Caki2 (cell line): ENCODE measurements at regions not wholly inside any gene's neighbourhood (a gene's known extent, or its start where the extent isn't known, plus 50 kb on each side); places are given as distances from the start of the nearest gene placed in this dataset.
A peak's percentile ranks its signal among the peaks of the same experiment; 100 is the strongest.
"Not testable (repeated sequence)": the region's sequence is repeated elsewhere in the genome, so short reads cannot be mapped to it uniquely, and the experiment has no call there.

ENCODE experiments used
- DNase-seq: peaks from one replicate; pipeline ENCODE4 v3.0.0-alpha.2; 2015; ENCODE audit warnings: low read depth
- in situ Hi-C: cut with HindIII; loops from 2 replicates; pipeline ENCODE4 v1.10.0; 2016; ENCODE audit warnings: low sequenced_read_pairs, low pct_unique_long_range_greater_than_20kb, mixed read lengths

DNA sequence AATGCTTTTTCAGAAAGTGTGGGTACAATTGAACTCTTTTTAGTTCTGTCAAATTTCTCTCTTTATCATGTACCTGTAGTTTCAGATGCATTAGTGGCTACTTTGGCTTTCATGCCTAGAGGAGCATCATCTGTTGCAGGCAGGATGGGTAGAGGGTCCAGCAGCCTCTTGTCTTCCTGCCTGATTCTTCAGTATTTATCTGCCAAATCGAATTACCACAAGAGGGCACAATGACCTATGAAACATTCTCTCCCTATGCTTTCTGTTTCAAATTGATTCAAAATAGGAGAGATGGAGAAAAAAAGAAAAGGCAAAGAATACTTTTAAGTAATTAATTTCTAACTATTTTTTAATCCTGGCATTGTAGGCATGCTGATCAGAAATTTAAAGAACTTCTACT is 477.2 kb downstream of the TRIB2 start:
- peak; percentile 18 for DNase-seq
- in situ Hi-C loops = no loop called here

DNA sequence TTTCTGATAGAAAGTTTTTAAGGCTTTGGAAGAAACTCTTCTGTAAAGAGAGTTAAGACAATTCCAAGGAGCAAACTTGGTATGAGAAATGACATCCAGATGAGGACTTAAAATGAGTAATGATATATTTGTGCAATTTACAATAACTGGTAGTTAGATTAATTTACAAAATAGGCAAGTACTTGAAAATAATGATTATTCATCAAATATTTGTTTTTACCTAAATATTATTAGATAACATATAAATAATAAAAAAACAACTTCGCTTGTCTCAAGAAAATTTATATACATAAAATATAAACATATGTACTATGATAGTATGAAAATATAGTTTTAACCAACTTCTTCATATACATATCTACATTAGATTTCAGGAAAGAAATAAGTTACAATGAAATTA is 478.5 kb downstream of the TRIB2 start:
- DNase-seq = no peak
- in situ Hi-C loops = no loop called here

DNA sequence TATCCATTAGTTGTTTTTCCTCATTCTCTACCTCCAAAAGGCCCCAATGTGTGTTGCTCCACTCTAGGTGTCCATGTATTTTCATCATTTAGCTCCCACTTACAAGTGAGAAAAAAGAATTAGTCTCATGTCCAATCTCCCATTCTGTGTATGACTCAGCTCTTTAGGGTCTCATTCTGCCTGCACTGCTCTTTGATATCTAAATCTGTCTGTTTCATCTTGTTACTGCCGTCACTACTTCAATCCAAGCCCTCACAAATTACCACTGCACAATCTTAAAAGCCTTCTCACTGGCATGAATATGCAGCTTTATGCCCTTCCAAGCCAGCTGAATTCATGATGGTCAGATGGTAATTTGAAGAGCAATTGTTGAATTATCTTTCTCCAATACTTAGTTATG is 480.5 kb downstream of the TRIB2 start:
- in situ Hi-C loops = no loop called here

DNA sequence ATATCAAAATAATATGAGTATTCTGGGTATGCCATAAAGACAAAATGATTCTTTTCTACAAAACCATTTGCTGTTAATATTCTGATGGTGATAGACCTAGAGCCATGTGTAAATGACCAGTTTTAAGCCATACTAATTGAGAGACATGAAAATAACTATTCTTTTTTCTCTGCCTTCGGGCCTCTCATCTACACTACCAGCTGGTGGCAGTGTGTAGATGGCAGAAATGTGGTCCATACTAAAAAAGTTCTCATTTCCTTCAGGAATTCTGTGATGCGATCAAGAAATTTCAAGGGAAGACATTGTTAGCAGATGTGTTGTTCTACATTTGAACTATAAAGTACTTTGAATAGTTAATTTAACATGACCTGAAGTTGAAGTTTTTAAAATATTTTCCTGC is 485.2 kb downstream of the TRIB2 start:
- no peak for DNase-seq
- in situ Hi-C loops = no loop called here

More for the DNA sequence above, 480.5 kb downstream of the TRIB2 start:
- no peak for DNase-seq

DNA sequence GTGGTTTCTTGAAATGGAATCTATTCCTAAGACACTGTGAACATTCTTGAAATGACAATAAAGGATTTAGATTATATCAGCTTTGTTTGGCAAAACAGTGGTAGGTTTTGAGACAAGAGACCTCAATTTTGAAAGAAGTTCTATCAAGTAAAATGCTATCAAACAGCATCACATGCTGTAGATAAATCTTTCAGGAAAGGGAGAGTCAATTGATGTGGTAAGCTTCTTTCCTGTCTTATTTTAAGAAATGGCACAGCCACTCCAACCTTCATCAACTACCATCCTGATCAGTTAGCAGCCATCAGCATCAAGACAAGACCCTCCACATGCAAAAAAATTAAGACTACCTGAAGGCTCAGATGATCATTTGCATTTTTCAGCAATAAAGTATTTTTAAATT is 495.4 kb downstream of the TRIB2 start:
- in situ Hi-C loops = no loop called here
- no peak for DNase-seq

DNA sequence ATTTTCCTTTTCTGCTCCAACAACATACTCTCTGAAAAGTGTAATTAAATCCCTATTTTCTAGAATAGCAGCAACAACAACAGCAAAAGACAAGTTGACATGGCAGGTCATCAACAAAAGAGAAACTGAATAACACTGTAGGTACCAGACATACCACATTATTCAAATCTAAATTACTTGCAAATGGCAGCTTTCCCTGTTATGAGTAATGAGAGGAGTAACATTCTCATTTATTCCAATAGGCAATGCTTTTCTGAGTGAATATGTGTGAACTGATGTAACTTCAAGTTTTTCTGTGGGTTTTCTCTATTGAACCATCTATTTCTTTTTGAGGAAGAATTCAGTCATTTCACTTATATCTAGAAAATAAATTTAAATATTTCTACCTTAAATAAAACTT is 501.5 kb downstream of the TRIB2 start:
- no peak for DNase-seq
- in situ Hi-C loops = no loop called here

DNA sequence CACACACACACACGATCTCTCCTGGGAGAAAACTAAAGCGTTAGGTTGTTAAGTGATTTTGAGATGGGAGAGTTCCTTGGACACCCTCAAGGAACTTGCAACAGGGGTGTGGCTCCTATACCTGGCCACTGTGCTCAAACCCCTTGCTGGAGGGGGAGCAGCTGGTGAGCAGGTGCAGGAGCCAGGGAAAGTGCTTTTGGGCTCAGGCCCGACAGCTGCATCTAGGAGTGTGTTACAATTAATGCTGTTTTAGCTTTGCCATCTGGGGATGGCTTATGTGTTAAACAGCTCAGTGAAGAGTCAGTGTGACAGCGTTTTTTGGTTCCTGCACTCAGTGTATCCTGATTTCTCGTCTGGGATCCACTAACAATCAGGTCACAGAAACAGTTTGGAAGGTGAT is 510.8 kb downstream of the TRIB2 start:
- DNase-seq = no peak
- in situ Hi-C loops = no loop called here

DNA sequence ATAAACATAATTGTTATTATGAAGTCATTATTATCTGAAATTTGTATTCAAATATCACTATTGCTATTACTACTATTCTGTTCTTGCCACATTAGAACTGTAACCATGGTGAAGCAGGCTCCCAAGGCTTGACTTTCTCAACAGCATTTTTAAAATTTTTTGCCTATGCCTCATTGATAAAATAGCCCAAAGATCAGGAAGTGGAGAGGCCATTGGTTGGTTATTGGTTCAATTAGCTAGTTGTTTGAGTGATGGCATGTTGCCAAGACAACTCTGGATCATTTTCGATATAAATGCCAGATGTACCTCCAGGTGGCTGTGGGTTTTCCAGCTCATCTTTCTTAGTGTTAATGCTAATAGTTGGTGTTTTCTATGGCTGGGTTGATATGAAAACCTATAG is 513.5 kb downstream of the TRIB2 start:
- no peak for DNase-seq
- in situ Hi-C loops = no loop called here

DNA sequence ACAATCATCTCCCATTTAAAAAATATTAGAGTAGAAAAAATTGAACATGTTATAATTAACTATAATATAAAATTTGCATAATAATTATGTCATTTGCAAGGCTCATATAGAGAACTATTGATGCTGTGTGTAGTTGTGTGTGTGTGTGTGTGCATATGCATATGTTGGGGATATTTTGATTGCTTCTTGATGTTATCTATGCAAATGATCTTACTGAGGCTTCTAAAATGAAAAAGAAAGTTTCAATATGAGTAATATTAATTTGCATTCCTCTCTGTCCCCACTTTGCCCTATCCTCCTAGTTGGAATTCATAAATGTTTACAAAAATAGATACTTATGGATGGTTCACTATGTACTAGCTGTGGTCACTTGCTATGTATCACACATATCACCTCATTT is 523.3 kb downstream of the TRIB2 start:
- no peak for DNase-seq
- in situ Hi-C loops = no loop called here

DNA sequence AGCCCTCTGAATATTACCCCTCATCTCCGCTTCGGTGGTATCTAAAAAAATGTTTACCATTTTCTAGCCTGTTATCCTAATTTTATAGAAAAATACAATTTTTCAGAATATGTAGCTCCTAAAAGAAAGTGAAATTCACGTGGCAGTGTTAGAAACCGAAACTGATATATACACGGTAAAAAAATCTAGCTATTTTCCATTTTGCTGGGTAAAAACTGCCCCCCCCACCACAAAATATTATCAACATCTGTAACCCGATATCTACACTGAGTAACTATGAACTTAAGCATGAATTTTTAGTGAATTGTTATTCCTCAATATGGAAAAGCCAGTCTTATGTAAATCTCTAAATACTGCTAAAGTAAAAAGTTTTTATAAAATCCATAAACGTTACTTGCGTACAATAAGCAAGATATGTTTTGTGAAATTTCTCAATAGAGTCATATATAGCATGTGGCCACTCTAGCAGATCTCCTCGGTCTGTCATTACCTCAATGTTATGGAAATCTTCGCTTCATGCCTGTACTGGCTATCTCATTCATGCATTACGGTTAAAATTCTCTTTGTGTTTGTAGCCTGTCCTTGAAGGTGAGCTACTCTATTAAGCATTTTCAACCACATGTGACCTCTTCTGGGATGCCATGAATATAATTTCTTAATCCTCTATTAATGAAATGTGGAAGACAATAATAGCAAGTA is 524.2 kb downstream of the TRIB2 start:
- DNase-seq = no peak
- in situ Hi-C loops = no loop called here

DNA sequence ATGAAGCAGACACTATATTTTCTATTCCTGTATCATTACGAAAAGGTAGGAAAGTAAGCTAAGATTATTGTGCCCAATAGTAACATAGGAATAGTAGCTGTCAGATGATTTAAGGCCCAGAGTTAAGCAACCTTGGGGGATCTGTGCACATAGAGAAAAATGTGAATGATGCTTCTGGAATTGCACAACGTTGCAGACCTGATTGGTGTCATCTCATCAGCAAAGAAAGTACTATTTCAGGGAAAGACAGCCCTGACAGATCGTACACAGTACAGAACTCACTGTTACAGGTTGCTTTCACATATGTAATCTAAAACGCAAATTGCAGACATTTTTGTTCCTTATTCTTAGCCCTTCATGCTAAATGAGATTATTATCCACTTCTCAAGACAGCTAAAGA is 535.9 kb downstream of the TRIB2 start:
- DNase-seq = no peak
- in situ Hi-C loops = no loop called here

DNA sequence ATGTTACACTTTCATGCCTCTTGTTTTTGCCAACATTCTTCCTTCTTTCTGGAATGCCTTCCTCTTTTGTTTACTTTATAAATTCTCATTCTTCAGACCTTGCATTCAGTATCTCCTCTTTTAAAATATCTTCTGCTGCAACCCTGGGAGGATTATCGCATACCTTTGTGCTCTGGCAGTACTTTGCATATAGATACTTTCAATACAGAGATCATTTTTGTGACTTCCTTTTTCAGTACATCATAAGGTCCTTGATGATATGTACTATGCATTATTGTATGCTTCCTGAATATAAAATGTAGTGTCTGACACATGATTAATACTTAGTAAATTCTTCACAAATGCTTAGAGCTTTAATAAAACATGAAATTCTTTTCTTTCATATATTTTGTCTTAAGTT is 538.7 kb downstream of the TRIB2 start:
- DNase-seq = no peak
- in situ Hi-C loops = no loop called here

DNA sequence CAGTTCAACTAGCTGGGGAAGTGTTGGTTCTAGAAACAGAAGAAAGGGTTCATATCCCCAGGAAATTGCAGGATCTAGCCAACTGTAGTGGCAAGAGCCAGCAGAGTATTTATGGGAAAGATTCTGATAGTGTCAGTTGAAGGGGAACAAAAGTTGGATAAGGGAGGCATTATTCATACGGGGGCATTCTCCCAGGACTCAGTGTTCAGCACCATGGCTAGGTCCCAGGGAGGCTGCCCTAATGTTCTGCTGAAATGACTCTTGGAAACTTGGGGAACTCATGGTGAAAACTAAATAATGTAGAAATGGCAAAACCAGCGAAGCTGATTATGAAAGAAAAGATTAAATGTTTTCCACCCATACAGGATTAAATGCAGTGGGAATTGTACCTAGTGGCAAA is 543.7 kb downstream of the TRIB2 start:
- DNase-seq = no peak

DNA sequence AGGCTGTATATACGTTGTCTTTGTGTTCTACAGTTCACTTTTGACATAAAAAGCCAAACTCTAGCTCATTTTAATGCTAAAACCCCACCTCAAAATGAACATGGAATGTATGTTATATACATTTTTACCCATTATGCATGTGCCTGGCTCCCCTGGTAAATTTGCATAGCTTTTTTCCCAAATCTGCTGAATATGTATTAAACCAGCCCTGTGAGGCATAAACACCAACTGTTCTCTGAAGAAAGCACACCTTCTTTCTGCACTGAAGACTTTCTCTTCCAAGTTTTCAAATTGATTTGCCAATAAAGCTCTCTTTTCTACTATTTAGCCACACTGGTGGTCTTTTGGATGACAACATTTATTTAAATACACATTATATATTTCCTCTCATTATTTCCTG is 549.4 kb downstream of the TRIB2 start:
- in situ Hi-C loops = no loop called here

More for the DNA sequence above, 543.7 kb downstream of the TRIB2 start:
- in situ Hi-C loops = no loop called here

DNA sequence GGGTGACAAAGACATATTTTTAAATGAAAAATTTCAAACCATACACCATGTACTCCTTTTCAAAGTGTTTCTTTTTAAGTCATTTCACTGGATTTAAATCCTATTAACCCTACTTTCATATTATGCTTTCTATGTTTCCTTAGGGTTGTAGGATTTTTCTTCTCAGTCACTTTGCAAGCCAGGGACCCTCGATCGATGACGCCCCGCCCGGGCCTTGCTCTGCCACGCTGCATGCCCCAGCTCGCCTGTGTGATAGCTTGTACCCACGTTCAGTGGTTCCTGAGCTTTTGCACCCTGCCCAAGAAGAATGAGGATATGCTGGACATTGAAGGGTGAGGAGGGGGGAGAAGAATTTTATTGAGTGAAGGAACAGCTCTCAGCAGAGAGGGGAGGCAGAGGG is 568.0 kb downstream of the TRIB2 start:
- DNase-seq = no peak
- in situ Hi-C loops = no loop called here

More for the DNA sequence above, 549.4 kb downstream of the TRIB2 start:
- DNase-seq = no peak

DNA sequence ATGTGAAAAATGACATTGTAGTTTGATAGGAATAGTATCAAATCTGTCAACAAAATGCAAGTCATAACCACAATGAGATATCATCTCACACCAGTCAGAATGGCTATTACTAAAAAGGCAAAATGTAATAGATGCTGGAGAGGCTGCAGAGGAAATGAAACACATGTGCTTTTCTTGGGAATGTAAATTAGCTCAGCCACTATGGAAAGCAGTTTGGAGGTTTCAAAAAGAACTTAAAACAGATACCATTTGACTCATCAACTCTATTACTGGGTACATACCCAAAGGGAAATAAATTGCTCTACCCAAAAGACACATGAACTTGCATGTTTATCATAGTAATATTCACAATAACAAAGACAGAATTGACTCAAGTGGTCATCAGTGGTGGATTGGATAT is 572.6 kb downstream of the TRIB2 start:
- in situ Hi-C loops = no loop called here
- no peak for DNase-seq

DNA sequence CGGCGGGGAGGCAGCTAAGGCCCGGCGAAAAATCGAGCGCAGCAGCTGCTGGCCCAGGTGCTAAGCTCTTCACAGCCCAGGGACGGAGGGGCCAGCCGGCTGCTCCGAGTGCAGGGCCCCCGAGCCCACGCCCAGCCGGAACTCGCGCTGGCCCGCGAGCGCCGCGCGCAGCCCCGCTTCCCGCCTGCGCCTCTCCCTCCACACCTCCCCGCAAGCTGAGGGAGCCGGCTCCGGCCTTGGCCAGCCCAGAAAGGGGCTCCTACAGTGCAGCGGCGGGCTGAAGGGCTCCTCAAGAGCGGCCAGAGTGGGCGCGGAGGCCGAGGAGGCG is 591.7 kb downstream of the TRIB2 start:
- DNase-seq, in situ Hi-C loops: not testable (repeated sequence)

DNA sequence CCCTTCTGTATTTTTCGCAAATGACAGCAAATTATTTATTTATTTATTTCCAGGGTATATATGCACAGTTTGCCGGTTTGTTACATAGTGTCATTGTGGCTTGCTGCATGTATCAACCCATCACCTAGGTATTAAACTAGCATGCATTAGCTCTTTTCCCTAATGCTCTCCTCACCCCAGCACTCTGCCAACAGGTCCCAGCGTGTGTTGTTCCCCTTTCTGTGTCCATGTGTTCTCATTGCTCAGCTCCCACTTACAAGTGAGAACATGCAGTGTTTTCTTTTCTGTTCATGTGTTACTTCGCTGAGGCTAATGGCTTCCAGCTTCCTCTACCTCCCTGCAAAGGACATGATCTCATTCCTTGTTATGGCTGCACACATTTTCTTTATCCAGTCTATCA is 592.3 kb downstream of the TRIB2 start:
- in situ Hi-C loops = no loop called here
- DNase-seq = no peak

DNA sequence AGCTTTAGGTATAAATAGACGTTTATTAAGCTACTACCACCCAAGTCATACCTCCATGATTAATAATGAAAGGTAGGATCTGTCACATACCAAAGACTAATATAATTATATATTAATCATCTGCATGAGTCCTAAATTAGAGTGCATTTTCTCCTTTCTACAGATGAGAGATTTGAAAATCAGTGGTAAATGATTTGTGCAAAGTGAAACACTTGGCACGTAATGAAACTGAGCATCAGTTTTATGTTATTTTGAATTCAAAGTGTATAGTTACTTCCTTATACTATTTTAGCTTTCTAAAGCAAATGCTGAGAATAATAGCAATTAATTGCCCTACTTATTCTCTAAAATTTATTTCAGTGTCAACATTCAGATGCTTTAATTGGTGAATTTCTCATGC is 615.3 kb downstream of the TRIB2 start:
- no peak for DNase-seq
- in situ Hi-C loops = no loop called here

DNA sequence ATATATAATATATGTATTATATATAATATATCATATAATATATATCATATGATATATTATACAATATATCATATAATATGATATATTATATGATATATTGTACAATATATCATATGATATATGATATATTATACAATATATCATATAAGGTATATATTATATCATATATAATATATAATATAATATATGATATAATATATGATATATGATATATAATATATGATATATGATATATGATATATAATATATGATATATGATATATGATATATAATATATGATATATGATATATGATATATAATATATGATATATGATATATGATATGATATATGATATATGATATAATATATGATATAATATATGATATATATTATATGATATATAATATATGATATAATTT is 617.3 kb downstream of the TRIB2 start:
- DNase-seq, in situ Hi-C loops: not testable (repeated sequence)

DNA sequence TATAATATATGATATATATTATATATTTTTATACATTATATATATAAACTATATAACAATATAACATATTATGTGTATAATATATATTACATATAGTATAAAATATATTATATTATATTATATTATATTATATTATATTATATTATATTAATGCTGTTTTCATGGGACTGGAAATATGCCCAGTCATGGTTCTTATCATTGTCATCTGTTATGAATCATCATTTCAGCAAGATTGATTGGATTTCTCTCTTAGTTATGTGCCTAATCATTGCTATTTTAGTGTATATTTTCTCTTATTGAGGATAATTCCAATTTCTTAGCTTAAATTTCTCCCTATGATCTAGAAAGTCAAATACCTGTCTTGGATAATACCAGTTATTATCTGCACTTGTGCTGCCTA is 617.8 kb downstream of the TRIB2 start:
- in situ Hi-C loops = no loop called here
- DNase-seq = no peak
